ENCODE measurements at regions not wholly inside any gene's neighbourhood (a gene's known extent, or its start where the extent isn't known, plus 50 kb on each side); places are given as distances from the start of the nearest gene placed in this dataset.

DNA sequence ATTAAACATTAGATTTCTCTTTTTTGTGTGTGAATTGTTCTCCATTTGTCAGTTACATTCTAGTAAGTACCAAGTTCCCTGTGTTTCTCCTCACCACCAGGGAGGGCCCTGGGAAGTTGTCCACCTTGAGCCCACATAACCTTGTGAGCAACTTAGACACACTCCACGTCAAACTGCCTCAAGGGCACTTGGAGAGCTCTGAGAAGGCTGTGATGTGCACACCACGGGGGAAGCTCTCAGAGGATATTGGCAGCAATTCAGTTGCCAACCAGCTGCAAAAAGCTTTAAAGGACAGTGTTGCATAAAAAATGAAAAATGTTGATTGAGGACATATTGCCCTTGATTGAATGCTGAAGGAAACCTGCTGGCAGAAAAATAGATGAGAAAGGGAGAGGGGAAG lies 743.6 kb downstream of the RNF144A start:
- TF ChIP-seq, protein P1, sequence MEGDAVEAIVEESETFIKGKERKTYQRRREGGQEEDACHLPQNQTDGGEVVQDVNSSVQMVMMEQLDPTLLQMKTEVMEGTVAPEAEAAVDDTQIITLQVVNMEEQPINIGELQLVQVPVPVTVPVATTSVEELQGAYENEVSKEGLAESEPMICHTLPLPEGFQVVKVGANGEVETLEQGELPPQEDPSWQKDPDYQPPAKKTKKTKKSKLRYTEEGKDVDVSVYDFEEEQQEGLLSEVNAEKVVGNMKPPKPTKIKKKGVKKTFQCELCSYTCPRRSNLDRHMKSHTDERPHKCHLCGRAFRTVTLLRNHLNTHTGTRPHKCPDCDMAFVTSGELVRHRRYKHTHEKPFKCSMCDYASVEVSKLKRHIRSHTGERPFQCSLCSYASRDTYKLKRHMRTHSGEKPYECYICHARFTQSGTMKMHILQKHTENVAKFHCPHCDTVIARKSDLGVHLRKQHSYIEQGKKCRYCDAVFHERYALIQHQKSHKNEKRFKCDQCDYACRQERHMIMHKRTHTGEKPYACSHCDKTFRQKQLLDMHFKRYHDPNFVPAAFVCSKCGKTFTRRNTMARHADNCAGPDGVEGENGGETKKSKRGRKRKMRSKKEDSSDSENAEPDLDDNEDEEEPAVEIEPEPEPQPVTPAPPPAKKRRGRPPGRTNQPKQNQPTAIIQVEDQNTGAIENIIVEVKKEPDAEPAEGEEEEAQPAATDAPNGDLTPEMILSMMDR (IDR thresholded peaks at IDR 0.05; ENCODE audit: low read length), result no peak
- TF ChIP-seq EZH2 (optimal IDR thresholded peaks at IDR 0.05; ENCODE audit: low read depth, low read length) (no peak), EZH2phosphoT487 (IDR thresholded peaks at IDR 0.05; ENCODE audit: low read length) (no peak)
